C4-2B (cell line): ENCODE measurements at regions not wholly inside any gene's neighbourhood (a gene's known extent, or its start where the extent isn't known, plus 50 kb on each side); places are given as distances from the start of the nearest gene placed in this dataset.
"Not testable (repeated sequence)": the region's sequence is repeated elsewhere in the genome, so short reads cannot be mapped to it uniquely, and the experiment has no call there.

Experiments
- H3K27ac ChIP-seq: fragments of 450-650 bp; 2 replicates; pipeline ENCODE4 v1.5.1; 2017
- CTCF ChIP-seq: fragments of 450-650 bp; conservative IDR thresholded peaks from 2 replicates; pipeline ENCODE4 v1.5.1; 2017; ENCODE audit warnings: mild to moderate bottlenecking
- ZFX ChIP-seq: fragments of 450-650 bp; IDR thresholded peaks from 2 replicates; pipeline ENCODE4 v1.6.1; 2017

DNA sequence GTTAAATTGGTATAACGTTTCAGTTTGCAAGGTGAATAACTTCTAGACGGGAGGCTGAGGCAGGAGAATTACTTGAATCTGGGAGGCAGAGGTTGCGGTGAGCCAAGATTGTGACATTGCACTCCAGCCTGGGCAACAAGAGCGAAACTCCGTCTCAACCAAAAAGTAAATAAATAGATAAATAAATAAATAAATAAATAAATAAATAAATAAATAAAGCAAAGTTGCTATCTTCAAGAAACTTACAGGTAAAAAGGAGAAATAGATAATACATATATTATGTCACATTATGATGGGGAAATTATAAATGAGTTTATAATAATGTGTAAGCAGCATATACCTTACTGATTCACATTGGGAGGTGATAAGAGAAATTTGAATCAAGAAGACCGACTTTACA lies 1966.0 kb downstream of the PCDH7 start:
- TF ChIP-seq ZFX = no peak
- no peak for TF ChIP-seq CTCF
- no peak overlapping the region for H3K27ac ChIP-seq

DNA sequence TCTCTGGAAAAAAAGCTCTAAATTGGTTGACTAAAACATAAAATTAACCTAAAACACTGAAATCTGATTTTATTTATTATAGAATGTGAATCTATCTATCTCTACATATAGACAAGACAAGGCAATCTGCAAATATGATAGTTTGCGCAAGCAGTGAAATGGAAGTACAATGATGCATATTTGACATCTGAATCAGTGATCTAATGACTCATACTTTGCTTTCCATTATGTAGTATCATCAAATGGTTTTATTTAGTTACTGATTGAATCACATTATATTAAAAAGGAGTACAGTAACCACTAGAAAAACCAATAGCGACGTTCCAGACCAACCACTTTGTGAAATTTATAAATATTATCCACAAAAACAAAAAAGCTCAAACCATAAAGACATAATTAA lies 1969.3 kb downstream of the PCDH7 start:
- TF ChIP-seq CTCF = no peak
- no peak for TF ChIP-seq ZFX

GRCh38 chr4:32697281-32697814 lies 1977.2 kb downstream of the PCDH7 start:
- TF ChIP-seq CTCF (no peak), ZFX (no peak)
- no peak overlapping the region for H3K27ac ChIP-seq

More for the DNA sequence above, 1969.3 kb downstream of the PCDH7 start:
- no peak overlapping the region for H3K27ac ChIP-seq

- no peak overlapping the region for H3K27ac ChIP-seq
- TF ChIP-seq ZFX (no peak), CTCF (no peak)
These were observed 1980.7 kb downstream of the PCDH7 start for GRCh38 chr4:32700838-32701237.

- TF ChIP-seq ZFX (no peak), CTCF (no peak)
- no peak overlapping the region for H3K27ac ChIP-seq
These were observed 1986.7 kb downstream of the PCDH7 start for GRCh38 chr4:32706893-32707292.

DNA sequence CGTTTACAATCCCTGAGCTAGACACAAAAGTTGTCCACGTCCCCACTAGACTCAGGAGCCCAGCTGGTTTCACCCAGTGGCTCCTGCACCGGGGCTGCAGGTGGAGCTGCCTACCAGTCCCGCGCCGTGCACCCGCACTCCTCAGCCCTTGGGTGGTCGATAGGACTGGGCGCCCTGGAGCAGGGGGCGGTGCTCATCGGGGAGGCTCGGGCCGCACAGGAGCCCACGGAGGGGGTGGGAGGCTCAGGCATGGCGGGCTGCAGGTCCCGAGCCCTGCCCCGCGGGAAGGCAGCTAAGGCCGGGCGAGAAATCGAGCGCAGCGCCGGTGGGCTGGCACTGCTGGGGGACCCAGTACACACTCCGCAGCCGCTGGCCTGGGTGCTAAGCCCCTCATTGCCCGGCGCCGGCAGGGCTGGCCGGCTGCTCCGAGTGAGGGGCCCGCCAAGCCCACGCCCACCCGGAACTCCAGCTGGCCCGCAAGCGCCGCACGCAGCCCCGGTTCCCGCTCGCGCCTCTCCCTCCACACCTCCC lies 1996.0 kb downstream of the PCDH7 start:
- H3K27ac ChIP-seq = not testable (repeated sequence)

- TF ChIP-seq CTCF (no peak), ZFX (no peak)
- H3K27ac ChIP-seq = no peak overlapping the region
These were observed 2015.9 kb downstream of the PCDH7 start for GRCh38 chr4:32735856-32736590.

GRCh38 chr4:32744211-32744610 lies 2024.0 kb downstream of the PCDH7 start:
- H3K27ac ChIP-seq = no peak overlapping the region
- TF ChIP-seq ZFX = no peak
- no peak for TF ChIP-seq CTCF
